Panc1 (cell line): ENCODE measurements at regions not wholly inside any gene's neighbourhood (a gene's known extent, or its start where the extent isn't known, plus 50 kb on each side); places are given as distances from the start of the nearest gene placed in this dataset.

ENCODE experiments used
- ATAC-seq: fragments of 200-7000 bp; cut with Tn5 transposase; 2 replicates; pipeline ENCODE4 v1.9.1; 2020; ENCODE audit warnings: mild to moderate bottlenecking, moderate library complexity
- BruUV-seq: library from RNA; stranded (reverse); fragments of 400-500 nt; replicated peaks from 2 replicates; lab custom pipeline; 2021; lab: Mats Ljungman, UMichigan
- CTCF ChIA-PET: fragments of 300-600 bp; sonication (Branson Sonifier 250); formaldehyde crosslinking; loops from one replicate; lab custom pipeline; 2022; ENCODE audit warnings: antibody characterized with exemption; lab: Charles Lee
- POLR2A ChIA-PET: fragments of 300-600 bp; sonication (Branson Sonifier 250); formaldehyde crosslinking; loops from one replicate; lab custom pipeline; 2022; ENCODE audit warnings: antibody characterized with exemption; lab: Charles Lee
- DNase-seq: peaks from one replicate; pipeline ENCODE4 v3.0.0-alpha.2; 2010; ENCODE audit warnings: low read depth, low spot score
- H3K27ac ChIP-seq: 2 replicates; pipeline ENCODE4 v1.5.1; 2011; ENCODE audit warnings: mild to moderate bottlenecking, low read length, inconsistent platforms
- H3K27me3 ChIP-seq: fragments of 200-500 bp; sonication (Bioruptor generic); 2 replicates; pipeline ENCODE4 v1.6.0; 2014; ENCODE audit warnings: low read length, inconsistent platforms; ENCODE audit not compliant: control insufficient read depth, insufficient read depth
- H3K36me3 ChIP-seq: fragments of 200-500 bp; sonication (Bioruptor generic); 2 replicates; pipeline ENCODE4 v1.5.1; 2014; ENCODE audit warnings: inconsistent platforms, mild to moderate bottlenecking, low read length, moderate library complexity; ENCODE audit not compliant: control insufficient read depth, insufficient read depth
- H3K4me1 ChIP-seq: 2 replicates; pipeline ENCODE4 v1.5.1; 2011; ENCODE audit warnings: inconsistent platforms, mild to moderate bottlenecking, low read length, moderate library complexity; ENCODE audit not compliant: control insufficient read depth, insufficient read depth
- H3K4me3 ChIP-seq, 2 experiments: 2 replicates each; pipeline ENCODE4 v1.5.1; 2011 to 2012; ENCODE audit warnings: low read depth in 2 of 2, low read length in 2 of 2, mild to moderate bottlenecking in 2 of 2, inconsistent platforms in 1 of 2, moderate library complexity in 1 of 2
- H3K9me3 ChIP-seq: fragments of 200-500 bp; sonication (Bioruptor generic); 2 replicates; pipeline ENCODE4 v1.5.1; 2014; ENCODE audit warnings: low read depth, mild to moderate bottlenecking, inconsistent platforms, low read length, moderate library complexity; ENCODE audit not compliant: control insufficient read depth, insufficient read depth
- POLR2AphosphoS5 ChIP-seq: IDR thresholded peaks from 2 replicates; pipeline ENCODE4 v1.6.1; 2012; ENCODE audit warnings: mild to moderate bottlenecking, low read depth, low read length, moderate library complexity
- SIN3A ChIP-seq: IDR thresholded peaks from 2 replicates; pipeline ENCODE4 v1.6.1; 2012; ENCODE audit warnings: low read depth, mild to moderate bottlenecking, low read length, moderate library complexity, borderline replicate concordance; ENCODE audit not compliant: insufficient read depth
- TCF7L2 ChIP-seq: IDR thresholded peaks from 2 replicates; pipeline ENCODE4 v1.6.1; 2011; ENCODE audit warnings: mild to moderate bottlenecking, low read depth, low read length, inconsistent platforms
- in situ Hi-C: cut with HindIII; loops from 2 replicates; pipeline ENCODE4 v1.10.0; 2016; ENCODE audit warnings: low sequenced_read_pairs, low pct_unique_long_range_greater_than_20kb
- intact Hi-C: fragments of 100-400 bp; cut with micrococcal nuclease; formaldehyde crosslinking; loops from one replicate; pipeline ENCODE4 v1.10.0; 2022; ENCODE audit not compliant: unreplicated experiment
- TF ChIP-seq, protein P1 (sequence below), 2 experiments: IDR thresholded peaks; 2 replicates each; pipeline ENCODE4 v1.6.1; 2011 to 2012; ENCODE audit warnings: low read depth in 2 of 2, control low read depth in 1 of 2, low read length in 1 of 2, mild to moderate bottlenecking in 1 of 2, moderate library complexity in 1 of 2; ENCODE audit not compliant: insufficient read depth in 1 of 2
- TF ChIP-seq, protein P2 (sequence below): fragments of 450-650 bp; IDR thresholded peaks from 2 replicates; pipeline ENCODE4 v1.5.1; 2017; ENCODE audit warnings: mild to moderate bottlenecking

DNA sequence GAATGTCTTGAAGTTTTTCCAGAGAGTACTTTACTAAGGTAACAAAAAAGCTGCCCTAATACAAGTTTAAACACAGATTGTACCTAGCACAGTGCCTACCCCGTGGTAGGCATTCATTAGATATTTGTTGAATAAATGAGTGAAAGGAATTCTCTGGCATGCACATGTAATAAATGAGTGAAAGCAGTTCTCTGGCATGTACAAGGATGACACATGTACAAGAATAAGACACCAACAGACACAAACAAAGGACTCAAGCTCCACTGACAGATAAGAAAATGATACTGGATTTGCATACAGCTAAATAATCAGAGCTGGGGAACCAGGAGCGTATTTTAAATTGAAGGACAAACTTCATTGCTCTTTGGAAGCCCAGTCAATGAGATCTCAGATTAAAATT, 535.8 kb downstream of the EFNA5 start:
- ChIA-PET CTCF (interaction anchor here (0.6 kb wide), 1 partner anchor 202 kb away, joined by 3 read pairs; no protein-coding TSS in a partner anchor), POLR2A (interaction anchor here (0.5 kb wide), 1 partner anchor 684 kb away, joined by 3 read pairs; no protein-coding TSS in a partner anchor)
- no peak overlapping the region for H3K27ac ChIP-seq
- H3K36me3 ChIP-seq: no peaks in the 10 kb centered on the region
- H3K4me1 ChIP-seq: no peaks in the 10 kb centered on the region
- intact Hi-C loops: no loop called here
- in situ Hi-C loops: no loop called here
- TF ChIP-seq, protein P1, sequence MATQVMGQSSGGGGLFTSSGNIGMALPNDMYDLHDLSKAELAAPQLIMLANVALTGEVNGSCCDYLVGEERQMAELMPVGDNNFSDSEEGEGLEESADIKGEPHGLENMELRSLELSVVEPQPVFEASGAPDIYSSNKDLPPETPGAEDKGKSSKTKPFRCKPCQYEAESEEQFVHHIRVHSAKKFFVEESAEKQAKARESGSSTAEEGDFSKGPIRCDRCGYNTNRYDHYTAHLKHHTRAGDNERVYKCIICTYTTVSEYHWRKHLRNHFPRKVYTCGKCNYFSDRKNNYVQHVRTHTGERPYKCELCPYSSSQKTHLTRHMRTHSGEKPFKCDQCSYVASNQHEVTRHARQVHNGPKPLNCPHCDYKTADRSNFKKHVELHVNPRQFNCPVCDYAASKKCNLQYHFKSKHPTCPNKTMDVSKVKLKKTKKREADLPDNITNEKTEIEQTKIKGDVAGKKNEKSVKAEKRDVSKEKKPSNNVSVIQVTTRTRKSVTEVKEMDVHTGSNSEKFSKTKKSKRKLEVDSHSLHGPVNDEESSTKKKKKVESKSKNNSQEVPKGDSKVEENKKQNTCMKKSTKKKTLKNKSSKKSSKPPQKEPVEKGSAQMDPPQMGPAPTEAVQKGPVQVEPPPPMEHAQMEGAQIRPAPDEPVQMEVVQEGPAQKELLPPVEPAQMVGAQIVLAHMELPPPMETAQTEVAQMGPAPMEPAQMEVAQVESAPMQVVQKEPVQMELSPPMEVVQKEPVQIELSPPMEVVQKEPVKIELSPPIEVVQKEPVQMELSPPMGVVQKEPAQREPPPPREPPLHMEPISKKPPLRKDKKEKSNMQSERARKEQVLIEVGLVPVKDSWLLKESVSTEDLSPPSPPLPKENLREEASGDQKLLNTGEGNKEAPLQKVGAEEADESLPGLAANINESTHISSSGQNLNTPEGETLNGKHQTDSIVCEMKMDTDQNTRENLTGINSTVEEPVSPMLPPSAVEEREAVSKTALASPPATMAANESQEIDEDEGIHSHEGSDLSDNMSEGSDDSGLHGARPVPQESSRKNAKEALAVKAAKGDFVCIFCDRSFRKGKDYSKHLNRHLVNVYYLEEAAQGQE (IDR thresholded peaks at IDR 0.05; ENCODE audit: insufficient read depth in 1 of 2, low read depth in 2 of 2, low read length in 1 of 2): no peak
- TF ChIP-seq POLR2AphosphoS5: no peak
- TF ChIP-seq, protein P2, sequence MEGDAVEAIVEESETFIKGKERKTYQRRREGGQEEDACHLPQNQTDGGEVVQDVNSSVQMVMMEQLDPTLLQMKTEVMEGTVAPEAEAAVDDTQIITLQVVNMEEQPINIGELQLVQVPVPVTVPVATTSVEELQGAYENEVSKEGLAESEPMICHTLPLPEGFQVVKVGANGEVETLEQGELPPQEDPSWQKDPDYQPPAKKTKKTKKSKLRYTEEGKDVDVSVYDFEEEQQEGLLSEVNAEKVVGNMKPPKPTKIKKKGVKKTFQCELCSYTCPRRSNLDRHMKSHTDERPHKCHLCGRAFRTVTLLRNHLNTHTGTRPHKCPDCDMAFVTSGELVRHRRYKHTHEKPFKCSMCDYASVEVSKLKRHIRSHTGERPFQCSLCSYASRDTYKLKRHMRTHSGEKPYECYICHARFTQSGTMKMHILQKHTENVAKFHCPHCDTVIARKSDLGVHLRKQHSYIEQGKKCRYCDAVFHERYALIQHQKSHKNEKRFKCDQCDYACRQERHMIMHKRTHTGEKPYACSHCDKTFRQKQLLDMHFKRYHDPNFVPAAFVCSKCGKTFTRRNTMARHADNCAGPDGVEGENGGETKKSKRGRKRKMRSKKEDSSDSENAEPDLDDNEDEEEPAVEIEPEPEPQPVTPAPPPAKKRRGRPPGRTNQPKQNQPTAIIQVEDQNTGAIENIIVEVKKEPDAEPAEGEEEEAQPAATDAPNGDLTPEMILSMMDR: no peak
- no peak for TF ChIP-seq SIN3A
- TF ChIP-seq TCF7L2: no peak
- H3K27me3 ChIP-seq: no peaks in the 10 kb centered on the region
- BruUV-seq: no TSS peak
- no peak overlapping the region for H3K4me3 ChIP-seq
- ATAC-seq: no peak
- no peaks in the 10 kb centered on the region for H3K9me3 ChIP-seq
- no peak for DNase-seq

DNA sequence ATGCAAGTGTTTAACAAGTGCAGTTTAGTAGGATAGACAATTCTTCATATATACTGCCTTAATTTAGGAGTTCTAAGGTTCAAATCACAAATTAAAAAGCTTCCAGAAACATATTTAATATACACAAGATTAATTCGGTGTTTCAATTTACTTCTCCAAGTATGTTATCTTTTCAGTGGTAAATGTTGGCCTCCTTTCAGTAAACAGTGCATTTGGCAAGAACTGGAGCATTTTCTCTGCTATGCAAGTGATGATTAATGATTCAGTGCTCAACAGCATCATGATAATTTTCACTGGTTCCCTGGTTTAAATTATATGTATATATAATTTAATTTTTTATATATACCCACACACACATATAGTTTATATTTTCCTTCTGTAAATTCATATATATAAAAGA, 541.7 kb downstream of the EFNA5 start:
- Histone ChIP-seq H3K36me3 (no peaks in the 10 kb centered on the region), H3K4me3 (no peak overlapping the region), H3K9me3 (no peaks in the 10 kb centered on the region), H3K27me3 (no peaks in the 10 kb centered on the region), H3K4me1 (no peaks in the 10 kb centered on the region; the same call in 1 of the 2 replicates), H3K27ac (no peak overlapping the region)
- in situ Hi-C loops (no loop called here), intact Hi-C loops (no loop called here)
- no TSS peak for BruUV-seq
- ATAC-seq: no peak
- TF ChIP-seq, protein P1 (IDR thresholded peaks at IDR 0.05; ENCODE audit: insufficient read depth in 1 of 2, low read depth in 2 of 2, low read length in 1 of 2): no peak
- TF ChIP-seq POLR2AphosphoS5: no peak
- TF ChIP-seq, protein P2: no peak
- TF ChIP-seq SIN3A: no peak
- no peak for TF ChIP-seq TCF7L2
- ChIA-PET CTCF (no interaction called here), POLR2A (no interaction called here)
- DNase-seq: no peak
